Mononuclear cell (primary cell): ENCODE measurements at regions not wholly inside any gene's neighbourhood (a gene's known extent, or its start where the extent isn't known, plus 50 kb on each side); places are given as distances from the start of the nearest gene placed in this dataset.
"Not testable (repeated sequence)": the region's sequence is repeated elsewhere in the genome, so short reads cannot be mapped to it uniquely, and the experiment has no call there.

Experiments used
- H3K27me3 ChIP-seq: 2 replicates; pipeline ENCODE4 v1.6.0; 2011; ENCODE audit warnings: low read length, control low read depth; ENCODE audit not compliant: insufficient read depth
- H3K4me1 ChIP-seq: 2 replicates; pipeline ENCODE4 v1.5.1; 2011; ENCODE audit warnings: mild to moderate bottlenecking, low read length, control low read depth; ENCODE audit not compliant: insufficient read depth
- H3K4me3 ChIP-seq: 2 replicates; pipeline ENCODE4 v1.5.1; 2011; ENCODE audit warnings: mild to moderate bottlenecking, low read length, moderate library complexity
- H3K9me3 ChIP-seq: 2 replicates; pipeline ENCODE4 v1.5.1; 2011; ENCODE audit warnings: low read depth, mild to moderate bottlenecking, control low read depth, low read length

DNA sequence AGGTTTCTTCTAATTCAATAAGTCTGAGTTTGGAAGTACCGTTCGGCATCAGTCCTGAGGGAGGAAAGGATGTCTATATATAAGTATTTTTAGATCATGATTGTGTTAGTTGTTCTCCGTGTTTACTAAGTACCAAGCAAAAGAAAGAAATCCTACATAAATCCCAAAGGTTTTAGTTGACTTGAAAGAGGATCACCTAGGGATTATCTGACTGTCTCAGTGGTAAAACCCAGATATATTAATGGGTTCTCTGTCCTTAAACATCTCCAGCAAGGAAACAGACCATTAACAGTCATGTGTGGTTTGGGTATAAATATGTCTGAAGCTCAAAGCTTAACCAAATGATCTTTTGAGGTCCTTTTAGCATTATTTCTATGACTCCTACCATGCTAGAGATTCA is 207.1 kb upstream of the RASGEF1B start:
- H3K4me1 ChIP-seq: no peaks in the 10 kb centered on the region

DNA sequence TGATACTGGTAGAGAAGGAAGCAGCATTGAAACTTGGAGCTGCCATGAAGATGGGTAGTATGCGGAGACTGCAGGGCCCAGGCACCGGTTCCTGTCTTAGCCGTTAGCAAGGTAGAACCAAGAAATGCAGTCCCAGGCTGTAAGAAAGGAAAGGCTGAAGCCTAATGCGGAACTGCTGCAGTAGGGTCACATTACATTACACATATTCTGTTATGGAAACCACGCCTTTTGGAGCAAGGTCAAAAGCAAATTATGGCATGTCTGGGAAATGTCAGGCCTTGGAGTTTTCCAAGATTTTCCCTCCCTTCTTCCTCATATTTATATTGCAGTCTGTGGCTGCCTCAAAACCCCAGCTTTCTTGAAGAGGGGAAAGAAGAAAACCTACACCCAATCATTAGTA is 204.8 kb upstream of the RASGEF1B start:
- H3K4me1 ChIP-seq: no peaks in the 10 kb centered on the region
- H3K4me3 ChIP-seq: no peak overlapping the region
- no peaks in the 10 kb centered on the region for H3K27me3 ChIP-seq
- H3K9me3 ChIP-seq: no peaks in the 10 kb centered on the region

More for the DNA sequence above, 207.1 kb upstream of the RASGEF1B start:
- Histone ChIP-seq H3K4me3 (no peak overlapping the region), H3K27me3 (no peaks in the 10 kb centered on the region), H3K9me3 (no peaks in the 10 kb centered on the region)

DNA sequence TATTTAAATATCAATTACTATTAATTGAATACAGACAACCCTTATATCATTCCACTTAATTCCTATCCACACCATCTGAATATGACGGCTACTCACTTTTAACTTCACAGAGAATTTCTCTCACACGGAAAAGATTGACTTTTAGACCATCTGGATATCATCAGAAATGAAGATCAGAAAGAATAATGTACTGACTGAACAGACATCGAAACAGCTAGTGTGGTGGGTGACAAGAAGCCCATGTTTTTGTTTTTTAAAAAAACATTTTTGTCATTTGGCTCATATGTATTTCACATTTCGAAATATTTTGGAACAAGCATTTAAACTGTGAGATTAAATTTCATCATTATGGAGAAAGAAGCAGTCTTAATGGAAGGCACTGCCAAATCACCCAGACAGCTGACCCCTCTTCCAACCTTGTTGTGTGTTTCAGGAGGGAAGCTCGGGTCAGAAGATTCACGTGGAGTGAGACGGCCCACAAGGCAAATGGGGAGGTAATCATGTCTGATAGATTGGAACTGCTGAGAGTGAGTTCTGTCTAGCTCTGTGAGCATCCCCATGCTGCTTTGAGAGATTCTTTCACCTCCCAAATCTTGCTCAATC is 204.2 kb upstream of the RASGEF1B start:
- Histone ChIP-seq H3K27me3 (no peaks in the 10 kb centered on the region), H3K4me3 (no peak overlapping the region), H3K9me3 (no peaks in the 10 kb centered on the region), H3K4me1 (no peaks in the 10 kb centered on the region)

DNA sequence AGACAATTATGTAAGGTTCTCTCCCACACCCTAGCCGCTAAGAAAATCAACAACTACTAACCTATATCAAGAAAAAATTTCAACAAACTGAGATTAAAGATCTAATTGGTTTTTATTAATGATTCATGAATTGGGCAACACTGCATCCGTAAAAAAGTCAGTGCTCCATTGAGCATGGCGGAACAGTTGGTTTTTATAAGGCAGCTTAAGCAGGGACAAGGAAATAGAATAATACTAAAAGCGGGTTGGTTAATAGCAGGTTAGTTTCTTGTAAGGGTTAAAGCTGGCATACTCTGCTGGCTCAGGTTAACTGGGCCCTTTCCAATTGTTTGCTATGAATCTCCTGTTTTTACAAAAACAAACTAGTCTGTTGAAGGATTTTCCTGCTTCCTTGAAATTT is 202.3 kb upstream of the RASGEF1B start:
- H3K9me3 ChIP-seq: no peaks in the 10 kb centered on the region
- no peaks in the 10 kb centered on the region for H3K4me1 ChIP-seq
- H3K4me3 ChIP-seq: no peak overlapping the region
- no peaks in the 10 kb centered on the region for H3K27me3 ChIP-seq

DNA sequence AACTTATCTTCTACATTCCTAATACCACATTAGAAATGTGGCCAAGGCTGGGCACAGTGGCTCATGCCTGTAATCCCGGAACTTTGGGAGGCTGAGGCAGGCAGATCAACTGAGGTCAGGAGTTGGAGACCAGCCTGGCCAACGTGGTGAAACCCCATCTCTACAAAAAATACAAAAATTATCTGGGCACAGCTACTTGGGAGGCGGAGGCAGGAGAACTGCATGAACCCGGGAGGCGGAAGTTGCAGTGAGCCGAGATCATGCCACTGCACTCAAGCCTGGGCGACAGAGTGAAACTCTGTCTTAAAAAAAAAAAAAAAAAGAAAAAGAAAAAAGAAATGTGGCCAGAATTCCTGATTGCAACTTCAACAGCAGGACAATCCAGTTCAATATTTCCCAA is 196.6 kb upstream of the RASGEF1B start:
- H3K9me3 ChIP-seq, H3K4me3 ChIP-seq, H3K4me1 ChIP-seq, H3K27me3 ChIP-seq: not testable (repeated sequence)

DNA sequence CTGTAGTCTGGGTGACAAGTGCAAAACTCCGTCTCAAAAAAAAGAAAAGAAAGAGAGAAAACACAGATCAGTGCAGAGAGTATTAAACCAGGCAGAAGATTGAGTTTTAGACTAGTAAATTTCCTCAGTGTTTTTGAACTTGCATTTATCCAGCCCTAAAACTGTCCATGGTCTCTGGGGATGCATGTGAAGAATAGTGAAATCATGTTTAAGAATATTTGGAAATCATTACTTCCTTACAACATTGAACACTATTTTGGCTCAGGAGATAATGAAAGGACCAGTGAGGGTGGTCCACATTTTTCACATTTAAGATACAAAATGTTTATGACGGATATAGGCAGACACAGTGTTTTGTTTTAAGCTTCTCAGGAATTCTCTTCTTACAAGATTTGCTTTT is 195.8 kb upstream of the RASGEF1B start:
- H3K4me3 ChIP-seq: no peak overlapping the region
- H3K27me3 ChIP-seq: no peaks in the 10 kb centered on the region
- H3K9me3 ChIP-seq: no peaks in the 10 kb centered on the region
- H3K4me1 ChIP-seq: no peaks in the 10 kb centered on the region

DNA sequence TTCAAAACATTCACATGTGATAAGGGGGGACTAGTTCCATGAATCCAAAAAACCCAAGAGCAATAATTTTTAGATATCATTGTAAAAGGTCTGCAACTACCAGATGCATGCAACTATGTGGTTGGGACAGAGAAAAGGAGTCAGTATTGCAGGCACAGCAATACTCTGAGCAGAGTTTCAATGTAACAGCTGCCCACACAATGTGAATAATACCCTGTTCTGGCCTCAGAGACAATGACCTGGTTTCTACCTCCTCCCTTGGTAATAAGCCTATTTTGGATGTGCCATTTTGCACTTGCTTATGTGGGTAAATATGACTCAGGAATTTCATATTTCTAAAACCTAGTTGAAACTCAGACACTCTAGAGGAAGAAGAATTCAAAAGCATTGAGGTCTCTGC is 194.8 kb upstream of the RASGEF1B start:
- H3K27me3 ChIP-seq: no peaks in the 10 kb centered on the region
- no peaks in the 10 kb centered on the region for H3K9me3 ChIP-seq
- H3K4me3 ChIP-seq: no peak overlapping the region
- H3K4me1 ChIP-seq: no peaks in the 10 kb centered on the region

DNA sequence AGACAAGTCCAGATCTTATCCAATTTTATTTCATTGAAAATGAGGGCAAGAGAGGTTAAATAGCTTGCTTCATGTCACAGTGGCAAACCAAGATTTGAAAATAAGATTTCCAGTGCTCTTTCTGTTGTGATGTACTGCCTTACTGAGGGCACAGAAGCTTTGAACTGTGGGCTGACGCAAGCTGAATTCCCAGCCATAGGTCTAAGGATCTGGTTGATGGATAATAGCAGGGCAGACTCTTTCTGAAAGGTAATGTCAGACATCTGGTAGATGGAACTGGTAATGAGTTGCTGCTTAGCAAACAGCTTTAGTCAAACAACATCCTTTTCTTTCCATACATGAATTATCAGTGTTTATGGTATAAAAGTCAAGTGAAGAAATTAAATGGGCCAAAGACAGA is 193.9 kb upstream of the RASGEF1B start:
- Histone ChIP-seq H3K4me1 (no peaks in the 10 kb centered on the region), H3K4me3 (no peak overlapping the region), H3K27me3 (no peaks in the 10 kb centered on the region), H3K9me3 (no peaks in the 10 kb centered on the region)

DNA sequence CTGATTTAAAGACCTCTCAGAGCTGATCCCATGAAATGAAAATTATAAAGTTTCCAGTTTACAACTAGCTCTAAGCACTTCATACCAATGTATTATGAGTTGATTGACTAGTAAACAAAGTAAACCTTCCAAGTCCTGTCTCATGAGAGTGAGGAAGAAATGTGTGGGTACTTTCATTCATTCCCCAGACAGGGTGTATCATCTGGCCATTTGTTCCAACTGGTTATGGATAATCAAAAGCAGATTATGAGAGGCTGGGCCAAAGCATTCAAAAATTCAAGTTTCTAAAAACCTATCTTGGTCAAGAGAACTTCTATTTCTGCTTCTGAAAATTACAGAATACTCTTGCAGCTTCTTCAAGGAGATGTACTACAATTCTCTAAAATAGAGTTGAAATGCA is 193.3 kb upstream of the RASGEF1B start:
- no peaks in the 10 kb centered on the region for H3K9me3 ChIP-seq
- H3K4me1 ChIP-seq: no peaks in the 10 kb centered on the region

DNA sequence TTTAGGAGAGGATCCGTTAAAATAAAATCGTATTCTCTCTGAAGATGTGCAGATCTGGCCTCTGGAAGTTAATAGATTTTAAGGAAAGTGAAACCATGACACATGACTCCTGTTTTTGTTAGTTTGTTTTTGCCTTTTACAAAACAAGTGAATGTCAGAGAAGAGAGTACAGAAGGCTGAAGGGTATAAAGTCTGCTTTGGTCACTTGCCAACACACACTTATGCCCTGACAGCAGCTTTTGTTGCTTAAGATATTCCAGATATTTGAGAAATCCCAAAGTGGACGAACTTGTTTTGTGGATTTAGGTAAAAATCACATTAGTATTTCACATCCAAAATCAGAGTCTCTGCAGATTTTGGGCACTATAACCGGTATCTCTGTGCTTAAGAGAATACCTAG is 192.4 kb upstream of the RASGEF1B start:
- H3K9me3 ChIP-seq: no peaks in the 10 kb centered on the region
- H3K4me3 ChIP-seq: no peak overlapping the region
- no peaks in the 10 kb centered on the region for H3K27me3 ChIP-seq
- no peaks in the 10 kb centered on the region for H3K4me1 ChIP-seq

More for the DNA sequence above, 193.3 kb upstream of the RASGEF1B start:
- no peak overlapping the region for H3K4me3 ChIP-seq
- H3K27me3 ChIP-seq: no peaks in the 10 kb centered on the region

DNA sequence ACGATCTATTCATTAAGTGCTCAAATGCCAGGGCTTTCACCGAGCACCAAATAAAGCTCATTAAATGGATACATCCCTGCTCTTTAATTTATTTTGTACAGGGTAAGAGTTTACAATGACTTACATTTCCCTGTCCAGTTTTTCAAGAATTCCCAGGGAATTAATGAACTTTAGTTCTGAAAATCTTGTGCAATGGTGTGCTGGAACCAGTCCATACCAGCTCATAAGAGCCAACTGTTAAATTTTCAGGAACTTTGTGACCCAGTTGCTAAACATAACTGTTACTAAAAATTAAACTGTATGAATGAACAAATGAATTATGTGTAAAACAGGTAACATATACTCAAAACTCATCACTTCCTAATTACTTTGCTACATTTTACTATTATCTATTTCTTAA is 191.7 kb upstream of the RASGEF1B start:
- Histone ChIP-seq H3K9me3 (no peaks in the 10 kb centered on the region), H3K4me3 (no peak overlapping the region), H3K27me3 (no peaks in the 10 kb centered on the region), H3K4me1 (no peaks in the 10 kb centered on the region)

DNA sequence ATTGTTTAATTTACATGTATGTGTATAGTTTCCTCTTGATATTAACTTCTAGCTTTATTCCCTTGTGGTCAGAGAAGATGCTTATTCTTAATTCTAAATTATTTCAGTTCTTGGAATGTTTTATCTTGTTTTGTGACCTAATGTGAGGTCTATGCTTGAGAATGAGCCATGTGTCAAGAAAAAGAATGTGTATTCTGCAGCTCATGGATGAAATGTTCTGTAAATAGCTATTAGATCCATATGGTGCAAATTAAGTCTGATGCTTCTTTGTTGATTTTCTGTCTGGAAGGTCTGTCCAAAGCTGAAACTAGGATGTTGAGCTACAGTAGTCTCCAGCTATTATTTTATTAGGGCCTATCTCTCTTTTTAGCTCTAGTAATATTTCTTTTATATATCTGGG is 187.3 kb upstream of the RASGEF1B start:
- Histone ChIP-seq H3K9me3 (no peaks in the 10 kb centered on the region), H3K4me1 (no peaks in the 10 kb centered on the region), H3K4me3 (no peak overlapping the region), H3K27me3 (no peaks in the 10 kb centered on the region)

DNA sequence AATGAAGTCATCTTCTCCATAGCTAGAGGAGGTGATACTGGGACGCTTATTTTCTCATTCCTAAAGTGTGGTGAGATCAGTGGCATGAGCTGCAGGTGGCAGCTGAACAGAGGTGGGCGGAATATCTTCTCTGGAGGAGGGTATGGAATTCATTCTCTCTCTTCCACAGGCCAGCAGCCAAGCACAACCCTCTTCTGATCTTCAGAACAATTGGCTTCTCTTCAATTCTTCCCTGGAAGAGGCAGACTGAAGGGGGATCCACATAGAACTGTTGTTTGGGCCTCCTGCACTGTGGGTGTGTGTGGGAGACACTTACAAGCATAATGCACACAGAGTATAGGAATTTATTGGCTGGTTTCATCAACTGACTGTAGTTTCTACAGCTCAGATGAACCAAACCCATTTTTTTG is 180.4 kb upstream of the RASGEF1B start:
- H3K4me3 ChIP-seq: no peak overlapping the region
- peaks cover 8% of the 10 kb centered on the region for H3K4me1 ChIP-seq
- H3K27me3 ChIP-seq: no peaks in the 10 kb centered on the region
- H3K9me3 ChIP-seq: no peaks in the 10 kb centered on the region

DNA sequence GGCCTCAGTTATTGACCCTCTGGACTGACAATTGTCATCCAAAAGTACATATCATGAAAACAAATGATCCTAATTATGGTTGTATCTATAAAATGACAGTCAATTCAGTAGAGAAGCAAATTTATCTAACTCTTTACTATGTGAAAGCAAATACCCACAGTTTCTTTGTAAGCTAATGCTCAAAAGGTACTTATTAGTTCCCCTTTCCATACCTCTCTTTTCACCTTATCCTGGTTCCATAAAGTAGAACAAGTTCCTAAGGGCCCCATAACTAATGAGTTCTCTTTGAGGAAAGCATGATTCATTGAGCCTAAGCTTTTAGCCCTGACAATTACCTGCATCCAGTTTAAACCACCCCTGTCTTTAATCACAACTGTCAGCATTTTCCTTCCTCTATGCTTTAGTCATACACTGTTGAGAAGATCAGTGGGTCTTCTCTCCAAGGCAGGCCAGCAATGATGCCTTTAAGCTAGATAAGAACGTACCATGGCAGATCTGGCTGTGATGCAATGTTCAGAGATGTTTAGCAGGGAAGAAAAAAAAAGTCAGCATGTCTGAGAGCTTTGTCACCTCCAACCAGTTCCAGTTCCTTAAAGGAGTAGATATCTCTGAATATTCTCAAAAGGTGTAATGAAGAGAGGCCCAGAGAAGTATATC is 179.7 kb upstream of the RASGEF1B start:
- Histone ChIP-seq H3K4me3 (no peak overlapping the region), H3K9me3 (no peaks in the 10 kb centered on the region), H3K4me1 (peaks cover 8% of the 10 kb centered on the region), H3K27me3 (no peaks in the 10 kb centered on the region)

DNA sequence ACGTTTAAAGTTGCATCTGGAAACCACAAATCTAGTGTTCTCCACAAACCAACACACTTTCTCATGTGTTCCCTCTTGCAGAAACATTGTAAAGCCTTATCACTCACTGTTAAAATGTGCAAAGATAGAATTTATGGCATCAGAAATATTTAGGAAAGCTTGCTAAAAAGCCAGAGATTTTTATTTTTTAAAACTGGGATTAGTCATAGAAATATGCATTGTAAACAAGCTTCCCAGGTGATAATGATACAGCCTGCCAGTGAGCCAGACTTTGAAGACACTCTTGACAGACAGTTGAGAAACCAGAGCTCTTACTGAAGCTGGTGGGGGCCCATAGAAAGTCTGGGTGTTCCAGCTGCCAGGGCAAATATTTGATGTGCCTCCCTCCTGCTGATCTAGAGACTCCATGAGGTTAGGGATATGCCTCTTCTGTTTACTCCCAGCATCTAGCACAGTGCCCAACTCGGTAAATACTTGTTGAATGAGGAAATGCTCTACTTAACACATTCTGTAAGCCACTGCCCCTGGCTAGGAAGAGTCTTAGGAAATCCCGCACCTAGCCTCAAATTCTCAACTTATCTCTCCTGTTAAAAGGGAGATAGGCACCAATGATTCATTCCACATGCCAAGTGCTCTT is 179.0 kb upstream of the RASGEF1B start:
- no peak overlapping the region for H3K4me3 ChIP-seq
- H3K27me3 ChIP-seq: no peaks in the 10 kb centered on the region
- no peaks in the 10 kb centered on the region for H3K9me3 ChIP-seq
- H3K4me1 ChIP-seq: peaks cover 8% of the 10 kb centered on the region
